AG09319 (cell line): ENCODE measurements at regions not wholly inside any gene's neighbourhood (a gene's known extent, or its start where the extent isn't known, plus 50 kb on each side); places are given as distances from the start of the nearest gene placed in this dataset.

Experiments
- DNase-seq: peaks from one replicate; pipeline ENCODE4 v3.0.0-alpha.2; 2010; ENCODE audit warnings: low read depth; ENCODE audit errors: extremely low read depth
- CTCF ChIP-seq: IDR thresholded peaks from 2 replicates; pipeline ENCODE4 v1.5.1; 2011; ENCODE audit warnings: low read depth, mild to moderate bottlenecking, inconsistent platforms, low read length, moderate library complexity

- TF ChIP-seq CTCF: peak; percentile 78
- DNase-seq: peak; percentile 15
Observed at GRCh38 chr3:10738688-10739372, 77.2 kb upstream of the SLC6A11 start.

- TF ChIP-seq CTCF: no peak
- DNase-seq: no peak
Observed at GRCh38 chr3:10740954-10741353, 75.1 kb upstream of the SLC6A11 start.

DNA sequence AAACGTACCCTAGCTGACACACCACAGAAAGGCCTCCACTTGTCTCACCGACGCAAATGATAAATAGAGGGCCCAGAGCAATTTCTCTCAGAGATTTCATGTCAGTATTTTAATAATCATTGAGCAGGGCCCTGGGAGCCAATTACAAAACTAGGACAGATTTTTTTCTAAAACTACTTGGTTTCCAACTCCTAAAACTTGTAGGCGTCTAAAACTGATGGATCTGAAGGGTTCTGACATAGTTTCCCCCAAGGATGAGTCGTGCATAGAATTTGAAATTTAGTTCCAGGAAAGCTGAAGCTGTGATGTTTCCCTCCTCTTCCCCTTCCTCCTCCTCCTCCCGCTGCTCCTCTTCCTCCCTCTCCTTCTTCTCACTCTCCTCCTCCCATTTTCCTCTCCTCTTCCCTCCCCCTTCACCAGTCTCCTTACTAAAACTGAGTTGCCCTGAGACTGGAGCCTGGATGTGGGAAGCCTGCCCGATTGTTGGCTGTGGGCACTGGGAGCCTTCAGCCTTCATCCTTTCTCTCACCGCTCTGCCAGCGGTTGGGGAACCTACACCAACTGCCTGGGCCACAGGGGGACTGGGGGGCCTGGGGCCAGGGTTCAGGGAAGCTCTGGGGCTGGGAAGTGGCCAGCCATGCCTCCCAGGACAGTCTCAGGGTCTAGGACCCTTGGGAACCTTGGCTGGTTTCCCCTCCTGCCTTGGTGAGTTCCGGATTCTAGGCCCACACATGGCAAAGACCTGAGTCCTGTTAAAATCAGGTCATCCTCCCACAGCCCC lies 73.9 kb upstream of the SLC6A11 start:
- DNase-seq: no peak
- TF ChIP-seq CTCF: no peak

DNA sequence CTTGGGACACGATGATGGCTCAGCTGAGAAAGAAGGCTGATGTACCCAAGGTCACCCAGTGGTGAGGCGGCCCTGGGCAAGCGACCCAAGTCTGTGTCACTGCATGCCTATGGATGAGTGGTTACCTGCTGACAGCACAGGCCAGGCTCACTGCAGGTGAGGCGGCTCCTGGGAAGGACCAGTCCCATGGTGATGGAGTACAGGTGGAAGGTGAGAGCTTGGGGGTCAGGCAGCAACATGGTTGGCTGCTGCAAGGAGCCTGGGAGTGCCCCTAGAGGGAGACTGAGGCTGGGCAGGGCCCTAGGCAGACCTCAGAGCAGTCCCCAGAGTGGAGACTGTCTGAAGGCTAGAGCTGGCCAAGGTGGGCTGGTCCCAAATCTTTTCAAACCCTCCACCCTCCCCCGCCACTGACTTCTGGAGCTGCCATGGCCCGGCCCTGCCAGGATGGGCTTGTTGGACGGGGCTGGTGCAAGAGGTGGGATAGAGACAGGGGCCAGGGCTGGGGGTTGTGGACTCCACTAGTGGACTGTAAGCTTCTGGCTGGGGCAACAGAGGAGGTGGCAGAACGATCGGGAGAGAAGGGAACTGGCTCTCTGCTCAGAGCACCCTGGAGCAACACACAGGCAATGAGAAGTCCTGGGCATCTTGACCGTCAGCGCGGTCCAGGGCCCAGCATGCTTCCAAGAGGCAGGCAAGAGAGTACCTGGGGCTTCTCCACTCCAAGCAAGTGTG lies 72.5 kb upstream of the SLC6A11 start:
- no peak for DNase-seq
- TF ChIP-seq CTCF: no peak

DNA sequence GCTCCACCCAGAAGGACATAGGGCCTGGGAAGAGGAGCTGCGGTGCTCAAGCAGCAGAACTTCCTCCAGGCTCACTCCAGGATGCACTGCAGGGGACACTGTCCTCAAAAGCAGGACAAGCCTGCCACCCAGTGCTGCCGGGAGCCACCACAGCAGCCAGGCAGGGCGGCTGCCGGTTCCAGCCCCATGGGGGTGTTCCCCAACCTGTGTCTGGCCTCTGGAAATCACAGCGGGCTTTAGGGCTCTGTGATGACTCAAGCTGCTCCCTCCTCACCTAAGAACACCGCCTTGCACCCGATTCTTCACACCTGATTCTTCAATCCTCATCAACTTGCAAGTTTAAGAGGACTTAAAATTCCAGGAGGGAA lies 71.9 kb upstream of the SLC6A11 start:
- TF ChIP-seq CTCF: no peak
- no peak for DNase-seq

- TF ChIP-seq CTCF: no peak
- no peak for DNase-seq
Observed at GRCh38 chr3:10745392-10745791, 70.6 kb upstream of the SLC6A11 start.

- TF ChIP-seq CTCF: no peak
Observed at GRCh38 chr3:10746001-10746400, 70.0 kb upstream of the SLC6A11 start.

More at GRCh38 chr3:10746001-10746400, 70.0 kb upstream of the SLC6A11 start:
- DNase-seq: no peak
